ENCODE measurements at regions not wholly inside any gene's neighbourhood (a gene's known extent, or its start where the extent isn't known, plus 50 kb on each side); places are given as distances from the start of the nearest gene placed in this dataset.

GRCh38 chr10:33643042-33643441, 308.6 kb upstream of the NRP1 start:
- TF ChIP-seq POLR2A (IDR thresholded peaks at IDR 0.05; ENCODE audit: low read depth, low read length) (no peak), POLR2AphosphoS5 (IDR thresholded peaks at IDR 0.05; ENCODE audit: low read depth, low read length) (no peak)
